Calu3 (cell line): ENCODE measurements at regions not wholly inside any gene's neighbourhood (a gene's known extent, or its start where the extent isn't known, plus 50 kb on each side); places are given as distances from the start of the nearest gene placed in this dataset.
"Not testable (repeated sequence)": the region's sequence is repeated elsewhere in the genome, so short reads cannot be mapped to it uniquely, and the experiment has no call there.

Experiments used
- BruUV-seq: library from RNA; stranded (reverse); fragments of 400-500 nt; replicated peaks from 2 replicates; lab custom pipeline; 2021; lab: Mats Ljungman, UMichigan
- CTCF ChIA-PET: fragments of 300-600 bp; sonication (Branson Sonifier 250); formaldehyde crosslinking; loops from one replicate; lab custom pipeline; 2022; ENCODE audit warnings: antibody characterized with exemption; lab: Charles Lee
- DNase-seq: peaks from one replicate; pipeline ENCODE4 v3.0.0; 2022
- H3K27ac Mint-ChIP-seq: one replicate; pipeline ENCODE4 v1.8.0; 2022; ENCODE audit warnings: mixed read lengths; ENCODE audit not compliant: unreplicated experiment
- H3K27me3 Mint-ChIP-seq: one replicate; pipeline ENCODE4 v1.8.0; 2022; ENCODE audit warnings: mixed read lengths; ENCODE audit not compliant: unreplicated experiment
- H3K36me3 Mint-ChIP-seq: one replicate; pipeline ENCODE4 v1.8.0; 2022; ENCODE audit warnings: mild to moderate bottlenecking, moderate library complexity, mixed read lengths; ENCODE audit not compliant: insufficient read depth, unreplicated experiment
- H3K4me1 Mint-ChIP-seq: one replicate; pipeline ENCODE4 v1.8.0; 2022; ENCODE audit warnings: mild to moderate bottlenecking, low read depth, mixed read lengths; ENCODE audit not compliant: unreplicated experiment
- H3K4me3 Mint-ChIP-seq: one replicate; pipeline ENCODE4 v1.8.0; 2022; ENCODE audit warnings: mild to moderate bottlenecking, low read depth, moderate library complexity, mixed read lengths; ENCODE audit not compliant: unreplicated experiment
- H3K9me3 Mint-ChIP-seq: one replicate; pipeline ENCODE4 v1.8.0; 2022; ENCODE audit warnings: low read depth, mixed read lengths; ENCODE audit not compliant: unreplicated experiment
- CTCF ChIP-seq: fragments of 200-600 bp; IDR thresholded peaks from one replicate; pipeline ENCODE4 v1.8.0; 2022; ENCODE audit warnings: antibody characterized with exemption; ENCODE audit not compliant: unreplicated experiment
- intact Hi-C: fragments of 100-400 bp; cut with micrococcal nuclease; formaldehyde crosslinking; loops from one replicate; pipeline ENCODE4 v1.10.0; 2022; ENCODE audit not compliant: unreplicated experiment

GRCh38 chr7:67659091-67659490 is 662.5 kb downstream of the TYW1 start:
- BruUV-seq: no TSS peak
- no peak for DNase-seq
- Mint-ChIP-seq H3K36me3 (no peaks in the 10 kb centered on the region), H3K27me3 (no peaks in the 10 kb centered on the region), H3K27ac (no peak overlapping the region), H3K9me3 (peaks cover 3% of the 10 kb centered on the region), H3K4me1 (no peaks in the 10 kb centered on the region), H3K4me3 (no peak overlapping the region)
- intact Hi-C loops: no loop called here
- CTCF ChIA-PET: no interaction called here
- no peak for TF ChIP-seq CTCF

- no peak for TF ChIP-seq CTCF
- Mint-ChIP-seq H3K4me1 (no peaks in the 10 kb centered on the region), H3K27ac (no peak overlapping the region), H3K9me3 (no peaks in the 10 kb centered on the region), H3K4me3 (no peak overlapping the region), H3K36me3 (no peaks in the 10 kb centered on the region), H3K27me3 (no peaks in the 10 kb centered on the region)
- intact Hi-C loops: no loop called here
- BruUV-seq: no TSS peak
- CTCF ChIA-PET: no interaction called here
- no peak for DNase-seq
Observed at GRCh38 chr7:67662804-67663203, 666.2 kb downstream of the TYW1 start.

GRCh38 chr7:67663644-67664043 is 667.0 kb downstream of the TYW1 start:
- DNase-seq: no peak
- Mint-ChIP-seq H3K4me1 (no peaks in the 10 kb centered on the region), H3K36me3 (no peaks in the 10 kb centered on the region), H3K4me3 (no peak overlapping the region), H3K27ac (no peak overlapping the region), H3K27me3 (no peaks in the 10 kb centered on the region), H3K9me3 (no peaks in the 10 kb centered on the region)
- intact Hi-C loops: no loop called here
- CTCF ChIA-PET: no interaction called here
- no TSS peak for BruUV-seq
- TF ChIP-seq CTCF: no peak

GRCh38 chr7:67666359-67666758 is 669.7 kb downstream of the TYW1 start:
- CTCF ChIA-PET, H3K9me3 Mint-ChIP-seq, H3K27me3 Mint-ChIP-seq, H3K36me3 Mint-ChIP-seq, BruUV-seq, H3K27ac Mint-ChIP-seq, intact Hi-C loops, H3K4me3 Mint-ChIP-seq, H3K4me1 Mint-ChIP-seq: not testable (repeated sequence)
- DNase-seq: peak; percentile 8

- no peak overlapping the region for H3K27ac Mint-ChIP-seq
- intact Hi-C loops: no loop called here
- DNase-seq: no peak
- H3K9me3 Mint-ChIP-seq: peaks cover 3% of the 10 kb centered on the region
- H3K4me3 Mint-ChIP-seq: no peak overlapping the region
- no peaks in the 10 kb centered on the region for H3K36me3 Mint-ChIP-seq
- no peaks in the 10 kb centered on the region for H3K27me3 Mint-ChIP-seq
- no peak for TF ChIP-seq CTCF
- H3K4me1 Mint-ChIP-seq: no peaks in the 10 kb centered on the region
- CTCF ChIA-PET: no interaction called here
- BruUV-seq: no TSS peak
Observed at GRCh38 chr7:67671006-67671548, 674.4 kb downstream of the TYW1 start.
